H1 (cell line): ENCODE measurements at regions not wholly inside any gene's neighbourhood (a gene's known extent, or its start where the extent isn't known, plus 50 kb on each side); places are given as distances from the start of the nearest gene placed in this dataset.

Experiments
- CTCF ChIA-PET: fragments of 300-600 bp; sonication (Branson Sonifier 250); formaldehyde crosslinking; loops from one replicate; lab custom pipeline; 2021; ENCODE audit not compliant: partially characterized antibody; lab: Charles Lee
- POLR2A ChIA-PET: fragments of 300-600 bp; sonication (Branson Sonifier 250); formaldehyde crosslinking; loops from one replicate; lab custom pipeline; 2021; ENCODE audit warnings: inconsistent platforms; ENCODE audit not compliant: partially characterized antibody; lab: Charles Lee
- DNase-seq, 2 experiments: peaks; one replicate each; pipeline versions ENCODE4 v3.0.0 to v3.0.0-alpha.2; 2010 to 2022; ENCODE audit warnings: low spot score in 2 of 2, low read depth in 1 of 2, mixed read lengths in 1 of 2
- FAIRE-seq: peaks from 2 replicates; lab custom pipeline; 2011; peaks lifted over from hg19 to GRCh38; lab: Jason Lieb, UNC
- H2AFZ ChIP-seq: 2 replicates; pipeline ENCODE4 v1.8.1; 2012; ENCODE audit warnings: low read length, inconsistent platforms
- H2AK5ac ChIP-seq: 2 replicates; pipeline ENCODE4 v1.6.1; 2013; ENCODE audit warnings: low read depth, low read length
- H2BK120ac ChIP-seq: replicated peaks from 2 replicates; pipeline ENCODE3; 2013; ENCODE audit warnings: low read depth, low read length, inconsistent platforms
- H2BK12ac ChIP-seq: 2 replicates; pipeline ENCODE4 v1.6.1; 2013; ENCODE audit warnings: low read depth, low read length
- H2BK15ac ChIP-seq: 2 replicates; pipeline ENCODE4 v1.6.1; 2013; ENCODE audit warnings: low read length
- H2BK20ac ChIP-seq: 2 replicates; pipeline ENCODE4 v1.6.1; 2013; ENCODE audit warnings: low read length
- H2BK5ac ChIP-seq: 2 replicates; pipeline ENCODE4 v1.6.1; 2013; ENCODE audit warnings: low read depth, low read length
- H3K14ac ChIP-seq: 2 replicates; pipeline ENCODE4 v1.6.1; 2013; ENCODE audit warnings: inconsistent platforms; ENCODE audit not compliant: insufficient read length
- H3K18ac ChIP-seq: 2 replicates; pipeline ENCODE4 v1.6.1; 2013; ENCODE audit warnings: low read length; ENCODE audit errors: extremely low read depth
- H3K23ac ChIP-seq: 2 replicates; pipeline ENCODE4 v1.6.1; 2013; ENCODE audit warnings: inconsistent platforms; ENCODE audit not compliant: insufficient read length
- H3K23me2 ChIP-seq: 2 replicates; pipeline ENCODE4 v1.6.1; 2013; ENCODE audit warnings: low read depth, low read length
- H3K27ac ChIP-seq: 2 replicates; pipeline ENCODE4 v1.6.1; 2011; ENCODE audit warnings: low read depth, low read length, inconsistent platforms
- H3K27me3 ChIP-seq, 4 experiments: replicated peaks in 1 of 4; 1 replicate in 1 of 4; 2 replicates in 3 of 4; pipeline versions ENCODE4 v1.6.1 to v1.8.1; 2011 to 2013; ENCODE audit warnings: low read length in 3 of 4, mild to moderate bottlenecking in 3 of 4, inconsistent platforms in 2 of 4, mixed read lengths in 2 of 4, moderate library complexity in 1 of 4; ENCODE audit not compliant: control insufficient read depth in 3 of 4, insufficient read depth in 3 of 4; ENCODE audit errors: extremely low read depth in 1 of 4
- H3K36me3 ChIP-seq, 4 experiments: 2 replicates each; pipeline versions ENCODE4 v1.6.1 to v1.8.1; 2011 to 2013; ENCODE audit warnings: mild to moderate bottlenecking in 4 of 4, low read length in 3 of 4, moderate library complexity in 2 of 4, control low read depth in 1 of 4, inconsistent platforms in 1 of 4; ENCODE audit not compliant: insufficient read depth in 4 of 4, control insufficient read depth in 2 of 4
- H3K4ac ChIP-seq: replicated peaks from 2 replicates; pipeline ENCODE3; 2013; ENCODE audit warnings: low read length, low read depth, mixed read lengths, inconsistent platforms; ENCODE audit not compliant: insufficient read length
- H3K4me1 ChIP-seq, 4 experiments: replicated peaks in 1 of 4; 1 replicate in 1 of 4; 2 replicates in 3 of 4; pipeline versions ENCODE4 v1.6.1 to v1.8.1; 2011 to 2013; ENCODE audit warnings: low read length in 3 of 4, inconsistent platforms in 2 of 4, mixed read lengths in 1 of 4; ENCODE audit not compliant: insufficient read depth in 4 of 4, control insufficient read depth in 3 of 4
- H3K4me2 ChIP-seq, 2 experiments: 2 replicates each; pipeline versions ENCODE4 v1.6.1 to v1.8.1; 2011 to 2013; ENCODE audit warnings: low read depth in 2 of 2, low read length in 2 of 2, control low read depth in 1 of 2, inconsistent platforms in 1 of 2, mild to moderate bottlenecking in 1 of 2; ENCODE audit not compliant: insufficient read depth in 1 of 2
- H3K4me3 ChIP-seq, 4 experiments: fragments of 200-600, 300-600 bp in 1 of 4; sonication (generic), shearing (Covaris generic), sonication (Bioruptor Twin) in 1 of 4; 2 replicates each; pipeline versions ENCODE4 v1.5.1 to v1.8.1; 2011 to 2016; ENCODE audit warnings: low read length in 4 of 4, low read depth in 3 of 4, control low read depth in 2 of 4, inconsistent platforms in 2 of 4, mild to moderate bottlenecking in 2 of 4, mixed read lengths in 1 of 4, moderate library complexity in 1 of 4; ENCODE audit not compliant: insufficient read depth in 2 of 4; ENCODE audit errors: extremely low read depth in 1 of 4
- H3K56ac ChIP-seq: replicated peaks from 2 replicates; pipeline ENCODE3; 2013; ENCODE audit warnings: low read depth, mild to moderate bottlenecking, mixed read lengths, low read length, inconsistent platforms; ENCODE audit not compliant: insufficient read length
- H3K79me1 ChIP-seq: 2 replicates; pipeline ENCODE4 v1.6.1; 2013; ENCODE audit warnings: low read depth, low read length, control low read depth
- H3K79me2 ChIP-seq, 2 experiments: 2 replicates each; pipeline versions ENCODE4 v1.6.1 to v1.8.1; 2012 to 2013; ENCODE audit warnings: low read length in 2 of 2, mild to moderate bottlenecking in 2 of 2, inconsistent platforms in 1 of 2; ENCODE audit not compliant: insufficient read depth in 2 of 2, control insufficient read depth in 1 of 2
- H3K9ac ChIP-seq, 4 experiments: replicated peaks in 1 of 4; 1 replicate in 1 of 4; 2 replicates in 3 of 4; pipeline versions ENCODE4 v1.6.1 to v1.8.1; 2011 to 2013; ENCODE audit warnings: low read depth in 3 of 4, low read length in 3 of 4, control low read depth in 2 of 4, mild to moderate bottlenecking in 2 of 4, moderate library complexity in 2 of 4, inconsistent platforms in 1 of 4; ENCODE audit errors: extremely low read depth in 1 of 4
- H3K9me3 ChIP-seq, 2 experiments: 2 replicates each; pipeline versions ENCODE4 v1.6.1 to v1.8.1; 2012 to 2013; ENCODE audit warnings: mild to moderate bottlenecking in 2 of 2, moderate library complexity in 2 of 2, control low read depth in 1 of 2, inconsistent platforms in 1 of 2, low read depth in 1 of 2, low read length in 1 of 2, mixed read lengths in 1 of 2; ENCODE audit not compliant: insufficient read depth in 2 of 2
- H4K20me1 ChIP-seq, 2 experiments: replicated peaks in 1 of 2; 2 replicates each; pipeline versions ENCODE3 to v1.8.1; 2011 to 2013; ENCODE audit warnings: inconsistent platforms in 2 of 2, low read length in 2 of 2, mild to moderate bottlenecking in 1 of 2; ENCODE audit not compliant: insufficient read depth in 2 of 2, control insufficient read depth in 1 of 2
- H4K5ac ChIP-seq: 2 replicates; pipeline ENCODE4 v1.6.1; 2013; ENCODE audit warnings: low read length, low read depth, mixed read lengths, inconsistent platforms; ENCODE audit not compliant: insufficient read length
- H4K8ac ChIP-seq: 2 replicates; pipeline ENCODE4 v1.8.0; 2013; ENCODE audit warnings: mild to moderate bottlenecking, moderate library complexity, low read length, inconsistent platforms; ENCODE audit not compliant: insufficient read depth; ENCODE audit errors: extremely low read depth
- H4K91ac ChIP-seq: replicated peaks from 2 replicates; pipeline ENCODE3; 2013; ENCODE audit warnings: low read length, mixed read lengths, inconsistent platforms; ENCODE audit not compliant: insufficient read length
- CHD1 ChIP-seq: IDR thresholded peaks from 2 replicates; pipeline ENCODE4 v1.6.1; 2012; ENCODE audit warnings: low read depth, low read length, improper control_type of control experiment
- EGR1 ChIP-seq: IDR thresholded peaks from 2 replicates; pipeline ENCODE4 v1.6.1; 2011; ENCODE audit warnings: low read depth, low read length, borderline replicate concordance
- RFX5 ChIP-seq: IDR thresholded peaks from 2 replicates; pipeline ENCODE4 v1.6.1; 2011; ENCODE audit warnings: low read depth, low read length, improper control_type of control experiment, borderline replicate concordance
- WGBS, 2 experiments: shearing (Covaris generic) in 1 of 2; methylation state at CpG; one replicate each; pipeline versions ENCODE4 v1.1.6 to v1.1.7; 2013 to 2015; ENCODE audit warnings: low lambda C conversion rate in 2 of 2, mixed read lengths in 2 of 2, inconsistent platforms in 1 of 2, low coverage in 1 of 2, missing lambda C conversion rate in 1 of 2; ENCODE audit not compliant: insufficient replicate concordance in 2 of 2, insufficient coverage in 1 of 2, insufficient read length in 1 of 2; ENCODE audit errors: extremely low coverage in 1 of 2, missing lambda C conversion rate in 1 of 2; 5-methylcytosine and 5-hydroxymethylcytosine counted together
- TF ChIP-seq, protein P1 (sequence below): IDR thresholded peaks from 2 replicates; pipeline ENCODE4 v1.6.1; 2012; ENCODE audit warnings: inconsistent platforms

DNA sequence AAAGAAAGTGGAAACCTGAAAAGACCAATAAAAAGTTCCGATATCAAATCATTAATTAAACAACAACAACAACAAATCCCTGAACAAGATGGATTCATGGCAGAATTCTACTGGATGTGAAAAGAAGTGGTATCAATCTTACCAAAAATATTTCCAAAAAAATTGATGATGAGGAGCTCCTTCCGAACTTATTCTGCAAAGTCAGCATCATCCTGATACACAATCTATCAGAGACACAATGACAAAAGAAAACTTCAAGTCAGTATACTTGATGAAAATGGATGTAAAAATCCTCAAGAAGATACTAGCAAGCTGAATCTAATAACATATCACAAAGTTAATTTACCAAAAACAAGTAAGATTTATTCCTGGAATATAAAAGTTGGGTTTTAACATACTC, 881.8 kb downstream of the SI start:
- Histone ChIP-seq H2BK5ac (no peak overlapping the region), H3K56ac (no peak overlapping the region), H3K27ac (no peak overlapping the region), H4K8ac (no peak overlapping the region), H2BK15ac (no peak overlapping the region), H3K4me1 (no peaks in the 10 kb centered on the region), H4K20me1 (no peaks in the 10 kb centered on the region), H2AFZ (no peak overlapping the region), H3K79me2 (no peaks in the 10 kb centered on the region), H4K91ac (no peak overlapping the region), H4K5ac (no peak overlapping the region), H3K27me3 (no peaks in the 10 kb centered on the region), H3K4ac (no peak overlapping the region), H3K4me3 (no peak overlapping the region), H2BK20ac (no peak overlapping the region), H3K23ac (no peak overlapping the region), H3K9ac (no peak overlapping the region), H3K14ac (no peak overlapping the region), H3K79me1 (no peaks in the 10 kb centered on the region), H3K9me3 (no peaks in the 10 kb centered on the region), H3K36me3 (no peaks in the 10 kb centered on the region), H2AK5ac (no peak overlapping the region), H2BK120ac (no peak overlapping the region), H2BK12ac (no peak overlapping the region), H3K18ac (no peak overlapping the region), H3K23me2 (no peaks in the 10 kb centered on the region), H3K4me2 (no peak overlapping the region)
- DNase-seq, result no peak
- FAIRE-seq, result no peak
- TF ChIP-seq, protein P1, sequence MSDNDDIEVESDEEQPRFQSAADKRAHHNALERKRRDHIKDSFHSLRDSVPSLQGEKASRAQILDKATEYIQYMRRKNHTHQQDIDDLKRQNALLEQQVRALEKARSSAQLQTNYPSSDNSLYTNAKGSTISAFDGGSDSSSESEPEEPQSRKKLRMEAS, result no peak
- TF ChIP-seq RFX5, result no peak
- no peak for TF ChIP-seq CHD1
- TF ChIP-seq EGR1, result no peak
- 100% methylated on average over 2 of the region's 2 CpGs; no CpG with 5 or more reads in 1 of the 2 experiments for WGBS, 2 experiments
- ChIA-PET CTCF (interaction anchor here (0.7 kb wide), 2 partner anchors 247 to 607 kb away, joined by 3 to 4 read pairs; no protein-coding TSS in a partner anchor), POLR2A (no interaction called here)
